Stimulated activated CD8-positive, alpha-beta memory T cell treated with anti-CD3 and anti-CD28 coated beads, Interleukin-15, amount 100 ng/mL, for 4 hours (primary cell): ENCODE measurements at regions not wholly inside any gene's neighbourhood (a gene's known extent, or its start where the extent isn't known, plus 50 kb on each side); places are given as distances from the start of the nearest gene placed in this dataset.
"Not testable (repeated sequence)": the region's sequence is repeated elsewhere in the genome, so short reads cannot be mapped to it uniquely, and the experiment has no call there.

Source experiments
- DNase-seq, 2 donors: peaks; one replicate each; pipeline ENCODE4 v3.0.0-alpha.2; 2020; ENCODE audit warnings: low read depth in 2 of 2

GRCh38 chr12:13348464-13348863 lies 151.9 kb downstream of the EMP1 start:
- DNase-seq: no peak

GRCh38 chr12:13347241-13348043 lies 150.9 kb downstream of the EMP1 start:
- DNase-seq: peak in 1 of 2 donors; percentile 7

GRCh38 chr12:13345722-13346121 lies 149.2 kb downstream of the EMP1 start:
- DNase-seq: no peak

- no peak for DNase-seq
Measured at GRCh38 chr12:13343375-13343774, 146.8 kb downstream of the EMP1 start.

- no peak for DNase-seq
Measured at GRCh38 chr12:13342971-13343370, 146.4 kb downstream of the EMP1 start.

GRCh38 chr12:13340149-13340548 lies 143.6 kb downstream of the EMP1 start:
- no peak for DNase-seq

- no peak for DNase-seq
Measured at GRCh38 chr12:13339538-13339937, 143.0 kb downstream of the EMP1 start.

- DNase-seq: no peak
Measured at GRCh38 chr12:13339091-13339490, 142.6 kb downstream of the EMP1 start.

GRCh38 chr12:13337791-13338190 lies 141.3 kb downstream of the EMP1 start:
- DNase-seq: no peak

- no peak for DNase-seq
Measured at GRCh38 chr12:13336216-13336615, 139.7 kb downstream of the EMP1 start.

GRCh38 chr12:13328535-13328934 lies 132.0 kb downstream of the EMP1 start:
- no peak for DNase-seq

- no peak for DNase-seq
Measured at GRCh38 chr12:13326076-13326475, 129.6 kb downstream of the EMP1 start.

GRCh38 chr12:13325037-13325436 lies 128.5 kb downstream of the EMP1 start:
- not testable (repeated sequence) for DNase-seq

- no peak for DNase-seq
Measured at GRCh38 chr12:13318231-13319015, 121.9 kb downstream of the EMP1 start.

- no peak for DNase-seq
Measured at GRCh38 chr12:13316587-13317246, 120.2 kb downstream of the EMP1 start.

GRCh38 chr12:13313886-13314285 lies 117.4 kb downstream of the EMP1 start:
- no peak for DNase-seq

- no peak for DNase-seq
Measured at GRCh38 chr12:13311551-13311950, 115.0 kb downstream of the EMP1 start.

GRCh38 chr12:13307143-13307816 lies 110.8 kb downstream of the EMP1 start:
- DNase-seq: no peak

GRCh38 chr12:13304924-13305323 lies 108.4 kb downstream of the EMP1 start:
- DNase-seq: no peak

GRCh38 chr12:13299457-13299856 lies 102.9 kb downstream of the EMP1 start:
- DNase-seq: no peak

GRCh38 chr12:13293096-13293495 lies 96.6 kb downstream of the EMP1 start:
- no peak for DNase-seq
